GM12878 (cell line): ENCODE measurements at regions not wholly inside any gene's neighbourhood (a gene's known extent, or its start where the extent isn't known, plus 50 kb on each side); places are given as distances from the start of the nearest gene placed in this dataset.

ENCODE experiments used
- ATAC-seq: fragments of 200-7000 bp; cut with Tn5 transposase; 3 replicates; pipeline ENCODE4 v1.9.1; 2020; ENCODE audit warnings: mild to moderate bottlenecking, moderate library complexity
- BruUV-seq: library from RNA; stranded (reverse); fragments of 400-500 nt; replicated peaks from 2 replicates; lab custom pipeline; 2021; lab: Mats Ljungman, UMichigan
- CTCF ChIA-PET: fragments of 300-600 bp; sonication (Branson Sonifier 250); formaldehyde crosslinking; extraction: SDS; loops from one replicate; lab custom pipeline; 2021; ENCODE audit warnings: inconsistent platforms; lab: Yijun Ruan, JAX
- POLR2A ChIA-PET: fragments of 350-600 bp; formaldehyde crosslinking; extraction: SDS; loops from one replicate; lab custom pipeline; 2021; ENCODE audit warnings: inconsistent platforms; lab: Charles Lee
- RAD21 ChIA-PET: fragments of 300-600 bp; sonication (Branson Sonifier 250); formaldehyde crosslinking; loops from one replicate; lab custom pipeline; 2023; ENCODE audit warnings: antibody characterized with exemption; ENCODE audit not compliant: unreplicated experiment; lab: Charles Lee
- SMC1A ChIA-PET: fragments of 300-600 bp; sonication (Branson Sonifier 250); formaldehyde crosslinking; loops from one replicate; lab custom pipeline; 2023; ENCODE audit not compliant: unreplicated experiment, uncharacterized antibody; lab: Charles Lee
- DNase-seq: peaks from one replicate; pipeline ENCODE4 v3.0.0-alpha.2; 2011; ENCODE audit warnings: low read depth, low spot score
- FAIRE-seq: peaks from 3 replicates; lab custom pipeline; 2011; peaks lifted over from hg19 to GRCh38; lab: Jason Lieb, UNC
- H2AFZ ChIP-seq: 2 replicates; pipeline ENCODE4 v1.6.0; 2011; ENCODE audit warnings: low read depth, low read length, control low read depth; ENCODE audit not compliant: control insufficient read depth
- H3K27ac ChIP-seq: 2 replicates; pipeline ENCODE4 v1.5.1; 2011; ENCODE audit warnings: control low read depth; ENCODE audit not compliant: control insufficient read depth, insufficient read depth
- H3K27me3 ChIP-seq, 2 experiments: replicated peaks in 1 of 2; 2 replicates each; pipeline versions ENCODE4 v1.6.0 to v1.6.1; 2011; ENCODE audit warnings: low read length in 1 of 2; ENCODE audit not compliant: control insufficient read depth in 2 of 2, insufficient read depth in 2 of 2
- H3K36me3 ChIP-seq, 2 experiments: 2 replicates each; pipeline ENCODE4 v1.5.1; 2011; ENCODE audit warnings: low read length in 1 of 2; ENCODE audit not compliant: control insufficient read depth in 2 of 2, insufficient read depth in 2 of 2
- H3K4me1 ChIP-seq: 2 replicates; pipeline ENCODE4 v1.6.1; 2011; ENCODE audit warnings: mild to moderate bottlenecking, low read length, moderate library complexity, mixed read lengths; ENCODE audit not compliant: control insufficient read depth, insufficient read depth
- H3K4me2 ChIP-seq: 2 replicates; pipeline ENCODE4 v1.6.0; 2011; ENCODE audit warnings: control low read depth; ENCODE audit not compliant: control insufficient read depth, insufficient read depth
- H3K4me3 ChIP-seq: fragments of 200-600 bp; sonication (generic); 2 replicates; pipeline ENCODE4 v1.5.1; 2016
- H3K79me2 ChIP-seq: 2 replicates; pipeline ENCODE4 v1.6.0; 2011; ENCODE audit warnings: low read length; ENCODE audit not compliant: control insufficient read depth, insufficient read depth
- H3K9ac ChIP-seq: 2 replicates; pipeline ENCODE4 v1.8.0; 2011; ENCODE audit warnings: low read length, control low read depth, mixed read lengths; ENCODE audit not compliant: control insufficient read depth, insufficient read depth
- H3K9me3 ChIP-seq: replicated peaks from 3 replicates; pipeline ENCODE4 v1.5.1; 2011; ENCODE audit warnings: mild to moderate bottlenecking, low read length; ENCODE audit not compliant: control insufficient read depth, insufficient read depth
- H4K20me1 ChIP-seq: 2 replicates; pipeline ENCODE4 v1.6.0; 2011; ENCODE audit not compliant: control insufficient read depth, insufficient read depth
- ASH2L ChIP-seq: fragments of 300-600, 200-600 bp; sonication (generic); IDR thresholded peaks from 2 replicates; pipeline ENCODE4 v1.6.1; 2017; ENCODE audit warnings: low read depth, mild to moderate bottlenecking, borderline replicate concordance
- ATF7 ChIP-seq: fragments of 450-650 bp; IDR thresholded peaks from 2 replicates; pipeline ENCODE4 v1.6.1; 2016; ENCODE audit warnings: low read depth, mild to moderate bottlenecking
- CEBPZ ChIP-seq: fragments of 150-350 bp; IDR thresholded peaks from 2 replicates; pipeline ENCODE4 v1.6.1; 2016; ENCODE audit warnings: low read depth, low read length
- FOXM1 ChIP-seq: IDR thresholded peaks from 2 replicates; pipeline ENCODE4 v1.6.1; 2012; ENCODE audit warnings: low read depth, mild to moderate bottlenecking, inconsistent platforms, low read length, moderate library complexity
- IKZF1 ChIP-seq: fragments of 450-650 bp; conservative IDR thresholded peaks from 2 replicates; pipeline ENCODE4 v1.6.1; 2017; ENCODE audit warnings: antibody characterized with exemption, mild to moderate bottlenecking
- IRF5 ChIP-seq: fragments of 450-650 bp; IDR thresholded peaks from 2 replicates; pipeline ENCODE4 v1.6.1; 2017; ENCODE audit warnings: borderline replicate concordance
- NR2F1 ChIP-seq: fragments of 450-650 bp; conservative IDR thresholded peaks from 2 replicates; pipeline ENCODE4 v1.6.1; 2017; ENCODE audit warnings: mild to moderate bottlenecking
- SREBF1 ChIP-seq: IDR thresholded peaks from 2 replicates; pipeline ENCODE4 v1.6.1; 2012; ENCODE audit warnings: mild to moderate bottlenecking, low read length
- TCF3 ChIP-seq: IDR thresholded peaks from 2 replicates; pipeline ENCODE4 v1.6.1; 2012; ENCODE audit warnings: low read depth, mild to moderate bottlenecking, low read length, borderline replicate concordance; ENCODE audit not compliant: insufficient read depth
- WGBS: methylation state at CpG from one replicate; pipeline ENCODE4 v1.1.6; 2016; ENCODE audit warnings: low lambda C conversion rate; ENCODE audit not compliant: insufficient replicate concordance, insufficient coverage; ENCODE audit errors: missing lambda C conversion rate; 5-methylcytosine and 5-hydroxymethylcytosine counted together
- in situ Hi-C: fragments of 300-500 bp; cut with MboI; formaldehyde crosslinking; loops from 9 replicates; pipeline ENCODE4 v1.14.3; 2018; ENCODE audit warnings: mixed read lengths
- intact Hi-C: fragments of 100-400 bp; cut with micrococcal nuclease; formaldehyde crosslinking; loops from one replicate; pipeline ENCODE4 v1.14.2; 2022; ENCODE audit not compliant: unreplicated experiment
- TF ChIP-seq, protein P1 (sequence below): fragments of 450-650 bp; IDR thresholded peaks from 2 replicates; pipeline ENCODE4 v1.6.1; 2016; ENCODE audit warnings: mild to moderate bottlenecking
- TF ChIP-seq, protein P2 (sequence below): fragments of 150-350 bp; IDR thresholded peaks from 2 replicates; pipeline ENCODE4 v1.6.1; 2014; ENCODE audit warnings: mild to moderate bottlenecking, low read depth, low read length
- TF ChIP-seq, protein P3 (sequence below): fragments of 450-650 bp; IDR thresholded peaks from 2 replicates; pipeline ENCODE4 v1.6.1; 2016; ENCODE audit warnings: mild to moderate bottlenecking

GRCh38 chr1:43072314-43072713, 99.8 kb downstream of the EBNA1BP2 start:
- DNase-seq (no peak), ATAC-seq (no peak), FAIRE-seq (no peak)
- Histone ChIP-seq H3K4me1 (peaks cover 9% of the 10 kb centered on the region; the same call in 1 of the 2 replicates), H3K9me3 (no peaks in the 10 kb centered on the region), H3K4me2 (no peak overlapping the region), H3K79me2 (no peaks in the 10 kb centered on the region), H3K27ac (no peak overlapping the region), H3K27me3 (peaks cover 0 to 3% of the 10 kb centered on the region in 2 experiments; a peak in 1 of 4 replicates), H3K4me3 (no peak overlapping the region), H2AFZ (no peak overlapping the region; the same call in 1 of the 2 replicates), H3K9ac (no peak overlapping the region), H3K36me3 (no peaks in the 10 kb centered on the region), H4K20me1 (no peaks in the 10 kb centered on the region)
- POLR2A ChIA-PET, result interaction anchor here (1.3 to 2.6 kb wide), 3 partner anchors 137 to 305 kb away, joined by 3 to 21 read pairs (median 4); partner anchors contain the start of genes C1orf50 and P3H1
- WGBS, result 62% methylated on average over 4 of the region's 4 CpGs
- in situ Hi-C loops (no loop called here), intact Hi-C loops (loop anchor here (5.0 kb wide), 2 partner anchors 340 to 490 kb away; no protein-coding TSS in a partner anchor)
- CTCF ChIA-PET, result interaction anchor here (0.6 to 9.1 kb wide), 27 partner anchors 11 to 733 kb away, joined by 3 to 383 read pairs (median 6); no protein-coding TSS in a partner anchor
- TF ChIP-seq, protein P1, sequence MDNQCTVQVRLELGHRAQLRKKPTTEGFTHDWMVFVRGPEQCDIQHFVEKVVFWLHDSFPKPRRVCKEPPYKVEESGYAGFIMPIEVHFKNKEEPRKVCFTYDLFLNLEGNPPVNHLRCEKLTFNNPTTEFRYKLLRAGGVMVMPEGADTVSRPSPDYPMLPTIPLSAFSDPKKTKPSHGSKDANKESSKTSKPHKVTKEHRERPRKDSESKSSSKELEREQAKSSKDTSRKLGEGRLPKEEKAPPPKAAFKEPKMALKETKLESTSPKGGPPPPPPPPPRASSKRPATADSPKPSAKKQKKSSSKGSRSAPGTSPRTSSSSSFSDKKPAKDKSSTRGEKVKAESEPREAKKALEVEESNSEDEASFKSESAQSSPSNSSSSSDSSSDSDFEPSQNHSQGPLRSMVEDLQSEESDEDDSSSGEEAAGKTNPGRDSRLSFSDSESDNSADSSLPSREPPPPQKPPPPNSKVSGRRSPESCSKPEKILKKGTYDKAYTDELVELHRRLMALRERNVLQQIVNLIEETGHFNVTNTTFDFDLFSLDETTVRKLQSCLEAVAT, result no peak
- no peak for TF ChIP-seq TCF3
- no peak for TF ChIP-seq NR2F1
- no peak for TF ChIP-seq IRF5
- TF ChIP-seq SREBF1, result no peak
- no peak for TF ChIP-seq ATF7
- no peak for TF ChIP-seq CEBPZ
- no peak for TF ChIP-seq ASH2L
- TF ChIP-seq IKZF1, result no peak
- TF ChIP-seq, protein P2, sequence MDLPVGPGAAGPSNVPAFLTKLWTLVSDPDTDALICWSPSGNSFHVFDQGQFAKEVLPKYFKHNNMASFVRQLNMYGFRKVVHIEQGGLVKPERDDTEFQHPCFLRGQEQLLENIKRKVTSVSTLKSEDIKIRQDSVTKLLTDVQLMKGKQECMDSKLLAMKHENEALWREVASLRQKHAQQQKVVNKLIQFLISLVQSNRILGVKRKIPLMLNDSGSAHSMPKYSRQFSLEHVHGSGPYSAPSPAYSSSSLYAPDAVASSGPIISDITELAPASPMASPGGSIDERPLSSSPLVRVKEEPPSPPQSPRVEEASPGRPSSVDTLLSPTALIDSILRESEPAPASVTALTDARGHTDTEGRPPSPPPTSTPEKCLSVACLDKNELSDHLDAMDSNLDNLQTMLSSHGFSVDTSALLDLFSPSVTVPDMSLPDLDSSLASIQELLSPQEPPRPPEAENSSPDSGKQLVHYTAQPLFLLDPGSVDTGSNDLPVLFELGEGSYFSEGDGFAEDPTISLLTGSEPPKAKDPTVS, result no peak
- no peak for TF ChIP-seq FOXM1
- TF ChIP-seq, protein P3, sequence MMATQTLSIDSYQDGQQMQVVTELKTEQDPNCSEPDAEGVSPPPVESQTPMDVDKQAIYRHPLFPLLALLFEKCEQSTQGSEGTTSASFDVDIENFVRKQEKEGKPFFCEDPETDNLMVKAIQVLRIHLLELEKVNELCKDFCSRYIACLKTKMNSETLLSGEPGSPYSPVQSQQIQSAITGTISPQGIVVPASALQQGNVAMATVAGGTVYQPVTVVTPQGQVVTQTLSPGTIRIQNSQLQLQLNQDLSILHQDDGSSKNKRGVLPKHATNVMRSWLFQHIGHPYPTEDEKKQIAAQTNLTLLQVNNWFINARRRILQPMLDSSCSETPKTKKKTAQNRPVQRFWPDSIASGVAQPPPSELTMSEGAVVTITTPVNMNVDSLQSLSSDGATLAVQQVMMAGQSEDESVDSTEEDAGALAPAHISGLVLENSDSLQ, result no peak
- SMC1A ChIA-PET, result interaction anchor here (0.7 to 9.1 kb wide), 20 partner anchors 8 to 492 kb away, joined by 3 to 602 read pairs (median 6); no protein-coding TSS in a partner anchor
- RAD21 ChIA-PET, result interaction anchor here (0.9 to 7.9 kb wide), 13 partner anchors 120 to 494 kb away, joined by 3 to 282 read pairs (median 11); partner anchors contain the start of genes ERMAP, SVBP, YBX1 and ZNF691
- no TSS peak for BruUV-seq
